GM18499 (cell line): ENCODE measurements at regions not wholly inside any gene's neighbourhood (a gene's known extent, or its start where the extent isn't known, plus 50 kb on each side); places are given as distances from the start of the nearest gene placed in this dataset.

Experiments used
- ATAC-seq: cut with Tn5 transposase; IDR thresholded peaks from one replicate; pipeline ENCODE4 v1.9.1; 2021; ENCODE audit warnings: moderate number of reproducible peaks; ENCODE audit not compliant: insufficient read depth, unreplicated experiment

- no peak for ATAC-seq
Measured at GRCh38 chr21:27595716-27596115, 628.8 kb upstream of the ADAMTS5 start.

GRCh38 chr21:27590271-27590670 is 623.4 kb upstream of the ADAMTS5 start:
- no peak for ATAC-seq

- ATAC-seq = no peak
Measured at GRCh38 chr21:27589781-27590180, 622.9 kb upstream of the ADAMTS5 start.

GRCh38 chr21:27586986-27587385 is 620.1 kb upstream of the ADAMTS5 start:
- no peak for ATAC-seq

- ATAC-seq = no peak
Measured at GRCh38 chr21:27586326-27586725, 619.4 kb upstream of the ADAMTS5 start.

GRCh38 chr21:27584256-27584655 is 617.4 kb upstream of the ADAMTS5 start:
- ATAC-seq = no peak

GRCh38 chr21:27582948-27583430 is 616.1 kb upstream of the ADAMTS5 start:
- ATAC-seq = no peak

- no peak for ATAC-seq
Measured at GRCh38 chr21:27582246-27582947, 615.5 kb upstream of the ADAMTS5 start.

GRCh38 chr21:27581168-27581567 is 614.3 kb upstream of the ADAMTS5 start:
- no peak for ATAC-seq

- no peak for ATAC-seq
Measured at GRCh38 chr21:27580276-27580675, 613.4 kb upstream of the ADAMTS5 start.

GRCh38 chr21:27578741-27579265 is 611.9 kb upstream of the ADAMTS5 start:
- no peak for ATAC-seq

GRCh38 chr21:27572696-27573095 is 605.8 kb upstream of the ADAMTS5 start:
- ATAC-seq = no peak

- no peak for ATAC-seq
Measured at GRCh38 chr21:27571706-27572105, 604.8 kb upstream of the ADAMTS5 start.

GRCh38 chr21:27570306-27570868 is 603.5 kb upstream of the ADAMTS5 start:
- ATAC-seq = no peak

- ATAC-seq = no peak
Measured at GRCh38 chr21:27569831-27570230, 602.9 kb upstream of the ADAMTS5 start.

- no peak for ATAC-seq
Measured at GRCh38 chr21:27569091-27569490, 602.2 kb upstream of the ADAMTS5 start.

GRCh38 chr21:27567381-27567780 is 600.5 kb upstream of the ADAMTS5 start:
- ATAC-seq = no peak

GRCh38 chr21:27566521-27566920 is 599.6 kb upstream of the ADAMTS5 start:
- no peak for ATAC-seq

- ATAC-seq = no peak
Measured at GRCh38 chr21:27565364-27565763, 598.5 kb upstream of the ADAMTS5 start.

GRCh38 chr21:27564684-27565301 is 597.9 kb upstream of the ADAMTS5 start:
- no peak for ATAC-seq

- no peak for ATAC-seq
Measured at GRCh38 chr21:27562303-27562702, 595.4 kb upstream of the ADAMTS5 start.
